GM21529 (cell line): ENCODE measurements at regions not wholly inside any gene's neighbourhood (a gene's known extent, or its start where the extent isn't known, plus 50 kb on each side); places are given as distances from the start of the nearest gene placed in this dataset.
"Not testable (repeated sequence)": the region's sequence is repeated elsewhere in the genome, so short reads cannot be mapped to it uniquely, and the experiment has no call there.

Source experiments
- ATAC-seq: cut with Tn5 transposase; IDR thresholded peaks from one replicate; pipeline ENCODE4 v1.9.1; 2021; ENCODE audit not compliant: unreplicated experiment

DNA sequence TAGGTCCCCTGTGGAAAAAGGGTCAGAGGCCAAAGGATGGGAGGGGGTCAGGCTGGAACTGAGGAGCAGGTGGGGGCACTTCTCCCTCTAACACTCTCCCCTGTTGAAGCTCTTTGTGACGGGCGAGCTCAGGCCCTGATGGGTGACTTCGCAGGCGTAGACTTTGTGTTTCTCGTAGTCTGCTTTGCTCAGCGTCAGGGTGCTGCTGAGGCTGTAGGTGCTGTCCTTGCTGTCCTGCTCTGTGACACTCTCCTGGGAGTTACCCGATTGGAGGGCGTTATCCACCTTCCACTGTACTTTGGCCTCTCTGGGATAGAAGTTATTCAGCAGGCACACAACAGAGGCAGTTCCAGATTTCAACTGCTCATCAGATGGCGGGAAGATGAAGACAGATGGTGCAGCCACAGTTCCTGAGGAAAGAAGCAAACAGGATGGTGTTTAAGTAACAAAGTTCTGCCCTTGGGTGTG lies 165.8 kb downstream of the RPIA start:
- ATAC-seq = no peak

DNA sequence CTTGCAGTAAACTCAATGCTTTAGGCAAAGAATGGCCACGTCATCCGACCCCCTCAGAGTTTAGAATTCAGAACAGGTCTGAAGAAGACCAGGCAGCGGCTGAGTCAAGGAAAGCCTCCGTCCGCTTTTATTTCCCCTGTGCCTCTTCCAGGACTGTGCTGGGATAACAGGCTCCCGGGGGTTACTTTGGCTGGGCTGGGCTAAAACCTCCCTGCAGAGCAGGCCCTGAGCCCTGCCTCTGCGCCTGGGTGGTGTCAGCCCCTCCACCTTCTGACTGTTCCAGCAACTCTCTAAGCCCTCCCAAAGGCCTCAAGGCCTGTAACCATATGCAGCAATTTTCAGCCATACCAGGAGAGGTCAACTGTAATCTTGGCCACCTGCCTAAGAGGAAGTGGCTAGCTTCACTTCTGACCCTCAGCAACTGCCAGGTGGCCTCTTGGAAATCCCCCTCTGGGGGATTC lies 166.5 kb downstream of the RPIA start:
- ATAC-seq = peak; percentile 34

DNA sequence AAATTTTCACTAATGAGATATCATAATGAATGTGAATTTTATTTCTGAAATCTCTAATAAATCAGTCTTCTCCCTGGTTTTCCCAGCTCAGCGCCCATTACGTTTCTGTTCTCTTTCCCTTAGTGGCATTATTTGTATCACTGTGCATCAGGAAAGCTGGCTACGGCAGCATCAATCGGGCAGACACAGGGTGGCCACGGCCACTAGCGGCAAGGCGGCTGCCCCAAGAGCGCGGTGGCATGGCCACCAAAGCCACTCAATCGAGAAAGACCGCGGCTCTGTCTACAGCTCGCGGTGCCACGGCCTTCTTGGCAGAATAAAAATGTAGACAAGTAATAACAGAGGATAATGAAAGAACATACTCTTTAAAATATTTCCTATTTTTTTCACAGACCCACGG lies 168.0 kb downstream of the RPIA start:
- ATAC-seq = no peak

DNA sequence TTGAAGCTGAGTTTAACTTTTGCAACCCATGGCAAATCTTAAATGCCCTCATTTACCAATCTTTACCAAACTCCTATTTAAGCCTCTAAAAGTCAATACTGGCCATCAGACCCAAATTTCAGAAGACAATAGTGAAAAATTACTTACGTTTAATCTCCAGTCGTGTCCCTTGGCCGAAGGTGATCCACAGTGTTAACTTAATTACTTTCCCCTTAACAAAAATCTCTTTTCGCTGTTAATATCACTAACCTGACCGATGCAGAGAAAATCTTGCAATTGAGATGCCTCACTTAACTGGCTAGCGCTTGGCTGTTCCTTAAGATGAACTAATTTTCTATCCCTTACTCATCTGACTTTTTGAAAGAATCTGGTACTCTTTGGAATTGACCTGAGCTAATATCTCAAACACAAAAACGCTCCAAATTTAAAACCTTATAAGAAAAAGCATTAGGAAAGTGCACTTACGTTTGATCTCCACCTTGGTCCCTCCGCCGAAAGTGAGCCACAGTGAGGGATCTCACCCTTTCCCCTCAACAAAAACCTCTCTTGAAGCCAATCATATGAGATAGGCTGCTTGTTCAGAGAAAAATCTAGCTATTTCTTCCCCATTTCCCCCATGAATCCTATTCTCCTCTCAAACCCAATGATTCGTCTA lies 169.1 kb downstream of the RPIA start:
- ATAC-seq = no peak

DNA sequence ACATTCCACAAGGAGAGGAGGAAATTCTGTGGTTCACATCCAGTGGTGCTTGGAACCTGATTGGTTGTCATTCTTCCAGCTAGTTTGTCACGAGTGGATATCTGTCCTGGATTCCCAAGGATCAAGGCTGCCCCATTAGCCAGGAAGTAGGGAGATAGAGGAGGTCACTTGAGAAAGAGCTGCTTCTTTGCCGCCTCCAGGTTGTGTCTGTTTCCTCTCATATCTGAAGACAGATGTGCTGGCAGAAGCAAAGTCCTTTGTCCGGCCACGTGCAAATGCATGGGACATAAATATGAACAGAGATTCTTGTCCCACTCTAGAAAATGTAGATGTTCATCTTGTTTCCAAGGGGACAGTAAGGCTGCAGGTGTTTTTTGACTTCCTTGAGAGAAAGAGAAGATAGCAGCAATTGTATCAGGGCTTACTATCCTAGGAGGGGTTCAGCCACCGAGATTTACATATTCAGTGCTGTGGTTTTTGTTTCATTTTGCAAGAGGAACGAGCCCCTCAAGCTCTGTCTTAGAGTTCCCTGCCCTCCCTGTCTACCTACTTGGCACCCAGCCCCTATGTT lies 174.4 kb downstream of the RPIA start:
- peak; percentile 63 for ATAC-seq

DNA sequence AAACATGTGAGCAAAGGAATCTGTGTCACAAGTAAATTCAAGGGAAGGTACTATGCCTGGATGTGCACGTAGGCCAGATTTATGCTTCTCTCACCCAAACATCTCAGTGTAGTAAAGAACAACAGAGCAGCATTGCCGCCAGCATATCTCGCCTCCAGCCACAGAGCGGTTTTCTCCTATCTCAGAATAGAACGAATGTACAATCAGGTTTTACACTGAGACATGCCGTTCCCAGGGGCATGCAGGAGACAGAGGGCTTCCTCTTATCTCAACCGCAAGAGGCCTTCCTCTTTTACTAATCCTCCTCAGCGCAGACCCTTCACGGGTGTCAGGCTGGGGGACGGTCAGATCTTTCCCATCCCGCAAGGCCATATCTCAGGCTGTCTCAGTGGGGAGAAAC lies 175.3 kb downstream of the RPIA start:
- no peak for ATAC-seq

DNA sequence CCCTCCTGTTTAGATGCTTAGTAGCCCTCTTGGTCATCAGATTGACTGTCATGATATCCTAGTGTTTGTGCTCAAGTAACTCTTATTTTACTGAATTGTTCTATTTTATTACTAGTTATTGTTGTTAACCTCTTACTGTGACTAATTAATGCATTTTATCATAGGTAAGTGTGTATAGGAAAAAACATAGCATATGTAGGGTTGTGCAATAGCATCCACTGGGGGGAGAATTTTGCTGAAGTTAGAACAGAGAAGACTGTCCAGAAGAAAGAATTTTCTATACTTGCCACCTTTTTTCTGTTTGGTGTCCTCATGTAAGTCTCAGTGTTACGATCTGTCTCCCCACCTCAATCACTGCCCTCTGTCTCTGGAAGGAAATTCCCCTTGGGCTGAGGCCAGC lies 177.4 kb downstream of the RPIA start:
- no peak for ATAC-seq

DNA sequence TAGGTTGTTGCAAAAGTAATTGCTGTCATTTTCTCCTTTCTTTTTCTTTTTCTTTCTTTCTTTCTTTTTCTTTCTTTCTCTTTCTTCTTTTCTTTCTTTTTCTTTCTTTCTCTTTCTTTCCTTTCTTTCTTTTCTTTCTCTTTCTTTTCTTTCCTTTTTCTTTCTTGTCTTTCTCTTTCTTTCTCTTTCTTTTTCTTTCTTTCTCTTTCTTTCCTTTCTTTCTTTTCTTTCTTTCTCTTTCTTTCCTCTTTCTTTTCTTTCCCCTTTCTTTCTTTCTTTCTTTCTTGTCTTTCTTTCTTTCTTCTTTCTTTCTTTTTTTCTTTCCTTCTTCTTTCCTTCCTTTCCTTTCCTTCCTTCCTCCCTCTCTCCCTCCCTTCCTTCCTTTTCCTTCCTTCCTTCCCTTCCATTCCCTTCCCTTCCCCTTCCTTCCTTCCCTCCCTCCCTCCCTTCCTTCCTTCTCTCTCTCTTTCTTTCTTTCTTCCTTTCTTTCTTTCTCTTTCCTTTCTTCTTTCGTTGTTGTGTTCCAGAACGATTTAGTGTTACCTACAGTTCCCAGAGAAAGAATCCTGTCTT lies 178.9 kb downstream of the RPIA start:
- no peak for ATAC-seq

DNA sequence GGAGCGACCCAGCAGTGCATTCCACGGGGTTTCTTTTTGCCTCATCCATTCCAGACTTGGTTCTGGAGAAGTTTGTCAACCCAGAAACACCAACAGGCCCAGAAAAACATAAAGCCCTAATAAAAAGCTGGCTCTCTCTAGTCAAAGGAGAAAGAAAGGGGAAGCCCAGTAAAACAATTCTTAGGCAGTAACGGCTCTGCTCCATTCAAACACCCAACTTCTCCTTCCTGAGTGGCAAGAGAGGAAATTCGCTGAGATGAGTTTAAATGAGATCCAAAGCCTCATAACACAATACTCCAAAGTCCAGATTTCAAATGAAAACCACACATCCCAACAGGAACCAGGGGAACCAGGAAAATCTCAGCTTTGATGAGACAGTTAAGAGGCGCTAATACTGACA lies 179.9 kb downstream of the RPIA start:
- ATAC-seq = no peak

DNA sequence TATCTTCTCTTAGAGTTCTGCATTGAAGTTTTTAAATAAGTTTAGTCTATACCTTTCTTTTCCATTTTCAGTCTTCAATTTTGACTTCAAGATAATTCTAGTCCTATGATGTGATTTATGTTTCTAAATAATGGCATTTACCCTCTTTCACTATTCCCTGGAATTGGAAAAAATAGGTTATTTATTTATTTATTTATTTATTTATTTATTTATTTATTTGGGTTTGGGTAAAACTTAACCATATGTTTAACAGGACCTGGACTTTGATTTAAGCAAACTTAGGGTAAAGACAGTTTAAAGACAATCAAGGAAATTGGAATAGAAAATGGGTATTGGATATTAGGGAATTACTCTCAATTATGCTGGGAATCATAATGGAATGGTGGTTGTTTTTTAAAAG lies 182.1 kb downstream of the RPIA start:
- ATAC-seq = no peak

DNA sequence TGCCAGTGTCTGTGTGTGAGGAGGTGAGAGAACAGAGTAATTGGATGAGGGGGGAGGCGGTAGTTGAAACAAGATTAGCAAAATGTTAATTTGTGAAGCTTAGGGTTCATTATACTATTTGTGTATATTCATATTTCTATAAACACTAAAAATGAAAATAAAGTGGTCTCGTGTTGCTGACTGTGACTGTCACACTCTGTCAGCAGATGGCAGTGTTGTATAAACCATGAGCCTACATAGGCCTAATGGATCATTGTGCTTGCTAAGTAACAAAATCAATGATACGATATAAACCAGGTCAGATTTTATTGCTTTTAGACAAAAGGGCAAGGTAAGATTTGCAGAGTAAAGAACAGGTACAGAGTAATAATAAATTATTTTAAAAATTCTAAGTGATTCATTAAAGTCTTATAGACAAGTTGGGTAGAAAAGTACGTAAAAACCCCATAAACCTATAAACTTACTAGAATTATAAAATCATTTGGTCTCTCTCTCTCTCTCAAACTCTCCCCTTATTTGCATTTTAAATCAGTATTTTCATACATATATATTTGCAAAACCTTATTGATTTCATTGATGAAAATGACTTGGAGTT lies 182.7 kb downstream of the RPIA start:
- ATAC-seq = no peak

DNA sequence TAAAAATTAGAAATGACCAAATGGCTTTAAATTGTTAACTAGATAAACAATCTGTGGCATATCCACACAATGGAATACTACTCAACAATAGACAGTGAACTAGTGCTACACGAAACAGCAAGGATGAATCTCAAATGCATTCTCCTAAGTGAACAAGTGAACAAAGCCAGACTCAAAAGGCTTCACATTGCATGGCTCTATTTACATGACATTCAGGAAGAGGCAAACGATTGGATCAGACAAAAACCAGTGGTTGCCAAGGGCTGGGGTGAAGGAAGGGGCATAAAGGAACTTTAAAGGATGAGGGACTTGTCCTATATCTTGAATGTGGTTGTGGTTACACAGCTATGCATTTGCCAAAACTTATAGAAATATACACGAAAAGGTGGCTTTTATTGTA lies 184.3 kb downstream of the RPIA start:
- ATAC-seq = no peak

DNA sequence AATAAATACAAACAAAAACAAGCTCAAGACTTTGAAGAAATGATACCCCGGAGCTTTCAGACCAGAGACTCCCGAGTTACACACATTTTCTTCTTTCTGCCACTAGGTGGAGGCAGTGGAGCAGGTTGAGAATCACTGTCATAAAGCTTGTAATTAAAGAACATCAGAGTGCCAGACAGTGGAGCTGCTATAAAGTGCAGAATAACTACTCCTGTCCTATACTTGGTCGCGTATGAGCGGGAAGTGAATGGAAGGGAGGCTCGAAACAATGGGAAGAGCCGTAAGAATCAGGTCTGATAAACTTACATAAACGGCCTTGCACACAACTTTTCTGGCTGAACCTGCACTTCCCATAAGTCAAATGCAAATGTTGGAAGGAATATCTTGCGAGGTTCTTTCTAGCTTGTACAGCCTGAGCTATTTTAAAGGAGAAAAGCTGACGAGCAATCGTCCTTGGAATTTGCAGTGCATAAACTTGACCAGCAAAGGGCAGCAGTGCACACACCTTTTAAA lies 189.0 kb downstream of the RPIA start:
- ATAC-seq = no peak

DNA sequence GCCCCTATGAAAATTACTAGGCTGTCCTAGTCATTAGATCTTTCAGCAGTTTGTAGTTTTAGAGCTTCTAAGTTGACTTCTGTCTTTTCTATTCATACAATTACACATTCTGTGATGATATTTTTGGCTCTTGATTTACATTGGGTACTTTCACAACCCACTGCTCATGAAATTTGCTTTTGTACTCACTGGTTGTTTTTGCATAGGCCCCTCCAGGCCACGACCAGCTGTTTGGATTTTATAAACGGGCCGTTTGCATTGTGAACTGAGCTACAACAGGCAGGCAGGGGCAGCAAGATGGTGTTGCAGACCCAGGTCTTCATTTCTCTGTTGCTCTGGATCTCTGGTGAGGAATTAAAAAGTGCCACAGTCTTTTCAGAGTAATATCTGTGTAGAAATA lies 193.8 kb downstream of the RPIA start:
- peak; percentile 83 for ATAC-seq

DNA sequence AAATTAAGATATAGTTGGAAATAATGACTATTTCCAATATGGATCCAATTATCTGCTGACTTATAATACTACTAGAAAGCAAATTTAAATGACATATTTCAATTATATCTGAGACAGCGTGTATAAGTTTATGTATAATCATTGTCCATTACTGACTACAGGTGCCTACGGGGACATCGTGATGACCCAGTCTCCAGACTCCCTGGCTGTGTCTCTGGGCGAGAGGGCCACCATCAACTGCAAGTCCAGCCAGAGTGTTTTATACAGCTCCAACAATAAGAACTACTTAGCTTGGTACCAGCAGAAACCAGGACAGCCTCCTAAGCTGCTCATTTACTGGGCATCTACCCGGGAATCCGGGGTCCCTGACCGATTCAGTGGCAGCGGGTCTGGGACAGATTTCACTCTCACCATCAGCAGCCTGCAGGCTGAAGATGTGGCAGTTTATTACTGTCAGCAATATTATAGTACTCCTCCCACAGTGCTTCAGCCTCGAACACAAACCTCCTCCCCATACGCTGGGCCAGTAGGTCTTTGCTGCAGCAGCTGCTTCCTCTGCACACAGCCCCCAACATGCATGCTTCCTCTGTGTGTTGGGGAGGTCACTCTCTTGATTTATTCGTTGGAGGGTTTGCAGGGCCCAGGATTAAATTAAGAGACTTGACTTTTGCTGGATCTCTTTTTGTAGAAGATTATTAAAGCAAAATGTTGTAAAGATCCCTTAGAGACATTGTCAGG lies 194.4 kb downstream of the RPIA start:
- ATAC-seq = no peak

DNA sequence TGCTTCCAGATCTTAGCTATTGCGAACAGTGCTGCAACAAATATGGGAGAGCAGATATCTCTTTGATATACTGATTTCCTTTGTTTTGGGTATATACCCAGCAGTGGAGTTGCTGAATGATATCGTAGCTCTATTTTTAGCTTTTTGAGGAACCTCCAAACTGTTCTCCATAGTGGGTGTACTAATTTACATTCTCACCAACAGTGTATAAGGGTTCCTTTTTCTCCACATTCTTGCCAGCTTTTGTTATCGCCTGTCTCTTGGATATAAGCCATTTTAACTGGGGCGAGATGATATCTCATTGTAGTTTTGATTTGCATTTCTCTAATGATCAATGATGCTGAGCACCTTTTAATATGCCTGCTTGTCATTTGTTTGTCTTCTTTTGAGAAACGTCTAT lies 196.0 kb downstream of the RPIA start:
- ATAC-seq = not testable (repeated sequence)

DNA sequence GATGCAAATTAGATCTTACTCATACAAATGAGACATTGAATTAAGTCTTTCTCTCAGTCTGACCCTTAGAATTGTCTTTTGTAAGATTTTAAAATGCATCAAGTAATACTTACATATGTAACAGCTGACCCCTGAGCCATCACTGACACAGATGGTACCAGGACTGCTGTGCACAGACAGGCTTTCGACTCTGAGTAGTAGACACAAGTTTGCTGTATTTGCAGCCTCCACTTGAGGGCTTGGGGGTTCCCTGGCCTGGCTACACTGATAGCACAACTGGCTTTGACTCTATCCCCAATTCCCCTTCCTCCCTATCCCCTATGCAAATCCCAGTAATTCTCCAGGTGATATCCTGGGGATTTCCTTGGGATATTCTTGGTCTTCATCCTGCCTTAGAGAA lies 200.7 kb downstream of the RPIA start:
- ATAC-seq = no peak

DNA sequence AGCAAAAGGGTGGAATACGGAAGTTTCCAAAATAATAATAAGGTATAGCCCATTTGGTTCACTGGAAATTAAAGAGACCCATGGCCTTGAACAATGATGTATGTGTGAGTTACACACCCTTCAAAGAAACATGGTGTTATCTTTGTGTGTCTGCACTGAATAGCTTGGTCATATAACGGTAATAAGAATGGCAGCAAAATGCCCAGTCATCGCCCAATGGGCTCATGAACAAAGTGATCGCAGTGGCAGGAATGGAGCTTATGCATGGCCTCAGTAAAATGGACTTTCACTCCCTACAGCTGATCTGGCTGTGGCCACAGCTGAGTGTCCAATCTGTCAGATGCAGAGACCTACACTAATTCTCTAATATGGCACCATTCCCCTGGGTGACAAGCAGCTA lies 201.3 kb downstream of the RPIA start:
- no peak for ATAC-seq

DNA sequence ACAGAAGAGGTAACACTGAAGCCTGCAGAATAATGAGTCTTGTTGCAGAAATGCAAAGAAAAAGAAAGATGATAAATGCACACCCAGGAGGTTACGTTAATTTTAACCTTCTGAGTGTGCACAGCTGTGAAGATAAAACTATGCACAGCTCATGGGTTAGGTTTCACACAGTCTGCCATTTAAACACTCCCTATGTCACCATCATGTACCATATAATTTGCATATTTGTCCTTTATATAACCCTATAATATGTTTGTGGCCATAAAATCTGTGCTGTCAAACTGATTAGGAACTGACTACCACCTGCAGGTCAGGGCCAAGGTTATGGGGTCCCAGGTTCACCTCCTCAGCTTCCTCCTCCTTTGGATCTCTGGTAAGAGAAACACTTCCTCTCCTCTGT lies 205.5 kb downstream of the RPIA start:
- no peak for ATAC-seq

DNA sequence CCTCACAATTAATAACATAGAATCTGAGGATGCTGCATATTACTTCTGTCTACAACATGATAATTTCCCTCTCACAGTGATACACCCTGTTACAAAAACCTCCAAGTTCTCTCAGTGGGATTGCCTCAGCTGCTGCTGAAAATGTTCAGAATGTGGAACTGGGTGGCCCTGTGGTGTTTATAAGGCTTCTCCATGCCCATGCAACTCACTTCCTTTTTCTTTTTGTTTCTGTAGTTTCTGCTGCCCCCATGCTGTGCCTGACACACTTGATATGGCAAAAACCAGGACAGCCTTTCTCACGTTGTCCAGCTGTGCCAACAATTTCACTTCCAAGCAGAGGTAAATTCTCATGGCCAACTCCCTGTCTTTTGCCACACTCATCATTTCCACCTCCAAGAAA lies 206.2 kb downstream of the RPIA start:
- no peak for ATAC-seq

DNA sequence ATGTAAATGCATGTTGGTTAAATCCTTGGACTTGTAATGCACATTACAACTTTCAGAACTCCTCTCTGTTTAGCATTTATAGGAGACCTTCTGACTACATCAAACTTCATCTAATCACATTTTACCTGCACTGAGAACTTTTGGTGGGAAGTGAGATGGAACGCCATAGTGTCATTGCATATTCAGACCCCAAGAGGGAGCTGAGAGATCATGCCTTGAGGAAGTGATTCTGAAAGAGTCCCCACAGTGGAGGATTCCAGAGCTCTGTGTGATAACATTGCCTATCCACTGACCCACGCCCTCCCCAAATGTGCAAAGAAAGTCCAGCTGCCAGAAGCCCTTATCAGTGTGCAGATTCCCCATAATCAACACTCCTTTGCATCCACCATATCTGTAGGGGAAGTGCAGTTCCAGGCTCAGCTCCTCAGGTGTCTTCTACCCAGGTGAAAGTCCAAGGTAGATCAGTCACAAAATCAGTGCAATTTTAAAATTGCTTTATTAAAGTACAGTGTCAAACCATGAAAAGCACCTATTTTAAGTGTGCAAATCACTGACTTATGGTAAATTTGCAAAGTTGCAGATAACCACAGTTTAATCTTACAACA lies 212.4 kb downstream of the RPIA start:
- ATAC-seq = no peak
